ENCODE measurements at regions not wholly inside any gene's neighbourhood (a gene's known extent, or its start where the extent isn't known, plus 50 kb on each side); places are given as distances from the start of the nearest gene placed in this dataset.
"Not testable (repeated sequence)": the region's sequence is repeated elsewhere in the genome, so short reads cannot be mapped to it uniquely, and the experiment has no call there.

DNA sequence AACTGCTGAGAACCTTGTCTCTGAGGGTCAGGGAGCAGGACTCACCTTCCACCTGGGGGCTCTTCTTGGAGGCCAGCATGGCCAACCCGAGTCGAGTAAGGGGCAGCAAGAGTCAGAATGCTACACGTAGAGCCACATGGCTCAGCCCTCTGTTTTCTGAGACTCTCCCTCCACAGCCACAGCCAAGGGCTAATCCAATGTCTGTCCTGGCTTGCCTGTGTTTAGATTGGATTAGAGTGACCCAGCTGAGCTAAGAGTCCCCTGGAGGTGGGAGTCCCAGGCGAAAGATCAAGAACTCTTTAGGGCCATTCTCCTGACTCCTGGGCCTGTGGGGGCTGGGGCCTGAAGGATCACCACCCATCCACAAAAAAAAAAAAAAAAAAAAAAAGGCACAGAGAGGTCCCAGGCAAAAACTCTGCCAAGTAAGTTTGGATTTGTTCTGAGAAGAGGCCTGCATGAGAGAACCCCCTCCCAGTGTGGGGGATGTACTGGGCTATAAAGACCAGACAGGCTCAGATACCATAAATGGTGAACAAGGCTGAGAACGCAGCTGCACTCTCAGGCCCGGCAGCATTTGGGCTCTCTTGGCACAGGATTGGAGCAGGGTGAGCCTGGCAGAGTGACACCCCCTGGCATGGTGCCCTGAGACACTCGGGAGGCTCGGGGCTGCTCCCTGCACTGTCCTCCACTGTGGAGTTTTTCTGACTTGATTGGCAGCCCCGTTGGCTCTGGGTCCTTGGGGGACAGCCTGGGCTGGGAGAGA, 88.0 kb upstream of the OSBPL11 start:
- peaks cover 4% of the 10 kb centered on the region for H3K27me3 Mint-ChIP-seq
- H3K36me3 Mint-ChIP-seq, result no peaks in the 10 kb centered on the region
- no peak overlapping the region for H3K4me3 Mint-ChIP-seq
- no peak overlapping the region for H3K27ac Mint-ChIP-seq
- no peaks in the 10 kb centered on the region for H3K4me1 Mint-ChIP-seq (ENCODE audit: low read depth)
- no peaks in the 10 kb centered on the region for H3K9me3 Mint-ChIP-seq (ENCODE audit: low read depth)

- Mint-ChIP-seq H3K4me1 (ENCODE audit: low read depth) (no peaks in the 10 kb centered on the region), H3K36me3 (no peaks in the 10 kb centered on the region), H3K4me3 (no peak overlapping the region), H3K27me3 (peaks cover 4% of the 10 kb centered on the region), H3K9me3 (ENCODE audit: low read depth) (no peaks in the 10 kb centered on the region), H3K27ac (no peak overlapping the region)
These were observed 88.9 kb upstream of the OSBPL11 start for GRCh38 chr3:125684199-125684598.

GRCh38 chr3:125685741-125686140, 90.4 kb upstream of the OSBPL11 start:
- not testable (repeated sequence) for H3K4me3 Mint-ChIP-seq; H3K9me3 Mint-ChIP-seq (ENCODE audit: low read depth); H3K27ac Mint-ChIP-seq; H3K4me1 Mint-ChIP-seq (ENCODE audit: low read depth); H3K27me3 Mint-ChIP-seq; H3K36me3 Mint-ChIP-seq

- Mint-ChIP-seq H3K4me3 (no peak overlapping the region), H3K27me3 (peaks cover 3% of the 10 kb centered on the region), H3K27ac (no peak overlapping the region), H3K4me1 (ENCODE audit: low read depth) (no peaks in the 10 kb centered on the region), H3K36me3 (no peaks in the 10 kb centered on the region), H3K9me3 (ENCODE audit: low read depth) (no peaks in the 10 kb centered on the region)
These were observed 97.1 kb upstream of the OSBPL11 start for GRCh38 chr3:125692361-125692760.

DNA sequence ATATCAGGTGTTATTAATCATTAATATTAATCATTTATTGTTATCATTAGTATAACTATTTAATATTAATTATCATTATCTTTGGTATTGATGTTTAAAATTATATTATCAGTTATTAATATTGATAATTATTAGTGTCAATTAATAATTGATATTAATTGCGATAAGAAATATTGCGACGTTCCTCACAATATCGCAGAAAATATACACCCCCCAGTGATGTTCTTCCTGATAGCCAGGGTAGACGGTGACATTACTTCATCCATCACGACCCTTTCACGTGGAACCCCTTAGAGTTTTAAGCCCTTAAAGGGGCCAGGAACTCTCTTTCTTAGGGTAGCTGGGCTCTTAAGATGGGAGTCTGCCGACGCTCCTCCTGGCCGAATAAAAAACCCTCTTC, 98.6 kb upstream of the OSBPL11 start:
- no peak overlapping the region for H3K27ac Mint-ChIP-seq
- no peak overlapping the region for H3K4me3 Mint-ChIP-seq
- no peaks in the 10 kb centered on the region for H3K36me3 Mint-ChIP-seq
- H3K27me3 Mint-ChIP-seq, result peaks cover 3% of the 10 kb centered on the region
- no peaks in the 10 kb centered on the region for H3K9me3 Mint-ChIP-seq (ENCODE audit: low read depth)
- H3K4me1 Mint-ChIP-seq (ENCODE audit: low read depth), result no peaks in the 10 kb centered on the region

GRCh38 chr3:125694761-125695294, 99.5 kb upstream of the OSBPL11 start:
- no peaks in the 10 kb centered on the region for H3K4me1 Mint-ChIP-seq (ENCODE audit: low read depth)
- H3K27ac Mint-ChIP-seq, result no peak overlapping the region
- no peaks in the 10 kb centered on the region for H3K36me3 Mint-ChIP-seq
- H3K9me3 Mint-ChIP-seq (ENCODE audit: low read depth), result no peaks in the 10 kb centered on the region
- peaks cover 3% of the 10 kb centered on the region for H3K27me3 Mint-ChIP-seq
- no peak overlapping the region for H3K4me3 Mint-ChIP-seq

DNA sequence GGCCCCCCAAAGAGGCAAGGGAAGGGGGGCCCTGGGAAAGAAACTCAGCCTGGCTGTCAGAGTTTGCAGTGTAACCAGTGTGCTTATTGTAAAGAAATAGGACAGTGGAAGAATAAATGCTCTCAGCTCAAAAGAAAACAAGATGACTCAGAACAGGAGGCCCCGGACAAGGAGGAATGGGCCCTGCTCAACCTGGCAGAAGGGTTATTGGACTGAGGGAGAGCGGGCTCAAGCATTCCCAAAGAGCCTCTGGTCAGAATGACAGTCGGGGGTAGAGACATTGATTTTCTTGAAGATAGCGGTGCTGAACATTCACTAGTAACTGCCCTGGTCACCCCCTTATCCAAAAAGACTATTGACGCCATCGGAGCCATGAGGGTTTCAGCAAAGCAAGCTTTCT, 100.4 kb upstream of the OSBPL11 start:
- Mint-ChIP-seq H3K27ac (no peak overlapping the region), H3K27me3 (peaks cover 3% of the 10 kb centered on the region), H3K4me1 (ENCODE audit: low read depth) (no peaks in the 10 kb centered on the region), H3K36me3 (no peaks in the 10 kb centered on the region), H3K9me3 (ENCODE audit: low read depth) (no peaks in the 10 kb centered on the region), H3K4me3 (no peak overlapping the region)

- not testable (repeated sequence) for H3K27me3 Mint-ChIP-seq; H3K4me3 Mint-ChIP-seq; H3K36me3 Mint-ChIP-seq; H3K4me1 Mint-ChIP-seq (ENCODE audit: low read depth); H3K27ac Mint-ChIP-seq; H3K9me3 Mint-ChIP-seq (ENCODE audit: low read depth)
These were observed 101.8 kb upstream of the OSBPL11 start for GRCh38 chr3:125697126-125697525.

DNA sequence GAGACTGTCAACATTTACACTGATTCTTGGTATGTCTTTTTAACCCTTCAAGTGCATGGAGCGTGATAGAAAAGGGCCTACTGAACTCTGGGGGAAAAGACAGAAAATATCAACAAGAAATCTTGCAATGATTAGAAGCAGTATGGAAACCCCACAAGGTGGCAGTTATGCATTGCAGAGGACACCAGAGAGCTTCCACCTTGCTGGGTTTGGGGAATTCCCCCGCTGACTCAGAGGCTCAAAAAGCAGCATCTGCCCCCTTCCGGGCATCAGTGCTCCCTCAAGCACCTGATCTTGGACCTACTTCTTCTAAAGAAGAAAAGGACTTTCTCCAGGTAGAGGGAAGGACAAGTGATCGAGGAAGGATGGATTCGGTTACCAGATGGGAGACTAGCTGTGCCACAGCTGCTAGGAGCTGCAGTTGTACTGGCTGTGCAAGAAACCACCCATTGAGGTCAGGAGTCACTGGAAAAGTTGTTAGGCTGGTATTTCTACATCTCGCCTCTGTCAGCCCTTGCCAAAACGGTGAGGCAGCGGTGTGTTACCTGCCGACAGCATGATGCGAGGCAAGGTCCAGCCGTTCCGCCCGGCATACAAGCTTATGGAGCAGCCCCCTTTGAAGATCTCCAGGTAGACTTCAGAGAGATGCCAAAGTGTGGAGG, 102.8 kb upstream of the OSBPL11 start:
- H3K27ac Mint-ChIP-seq; H3K36me3 Mint-ChIP-seq; H3K27me3 Mint-ChIP-seq; H3K9me3 Mint-ChIP-seq (ENCODE audit: low read depth); H3K4me3 Mint-ChIP-seq; H3K4me1 Mint-ChIP-seq (ENCODE audit: low read depth): not testable (repeated sequence)

DNA sequence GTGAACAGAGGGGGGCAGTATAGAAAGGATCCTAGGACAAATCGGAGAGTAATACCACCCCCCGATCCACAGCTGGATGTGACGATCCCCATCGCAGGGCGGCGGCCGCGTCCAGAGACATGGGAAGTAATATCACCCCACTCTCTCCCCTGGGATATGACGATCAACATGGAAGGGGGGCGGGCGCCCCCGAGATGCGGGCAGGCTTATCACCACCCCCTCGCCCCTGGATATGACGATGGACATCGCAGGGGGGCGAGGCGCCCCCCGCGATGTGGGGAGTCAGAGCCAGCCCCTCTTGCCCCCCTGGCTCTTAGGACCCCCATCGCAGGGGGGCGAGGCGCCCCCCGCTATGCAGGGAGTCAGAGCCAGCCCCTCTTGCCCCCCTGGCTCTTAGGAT, 120.4 kb upstream of the OSBPL11 start:
- no peaks in the 10 kb centered on the region for H3K9me3 Mint-ChIP-seq (ENCODE audit: low read depth)
- H3K4me3 Mint-ChIP-seq, result no peak overlapping the region
- H3K4me1 Mint-ChIP-seq (ENCODE audit: low read depth), result no peaks in the 10 kb centered on the region
- no peaks in the 10 kb centered on the region for H3K27me3 Mint-ChIP-seq
- H3K36me3 Mint-ChIP-seq, result no peaks in the 10 kb centered on the region
- no peak overlapping the region for H3K27ac Mint-ChIP-seq

GRCh38 chr3:125732151-125732550, 136.9 kb upstream of the OSBPL11 start:
- not testable (repeated sequence) for H3K4me3 Mint-ChIP-seq; H3K36me3 Mint-ChIP-seq; H3K27ac Mint-ChIP-seq; H3K9me3 Mint-ChIP-seq (ENCODE audit: low read depth); H3K4me1 Mint-ChIP-seq (ENCODE audit: low read depth); H3K27me3 Mint-ChIP-seq

- not testable (repeated sequence) for H3K27ac Mint-ChIP-seq
These were observed 146.9 kb upstream of the OSBPL11 start for GRCh38 chr3:125741991-125742718.

DNA sequence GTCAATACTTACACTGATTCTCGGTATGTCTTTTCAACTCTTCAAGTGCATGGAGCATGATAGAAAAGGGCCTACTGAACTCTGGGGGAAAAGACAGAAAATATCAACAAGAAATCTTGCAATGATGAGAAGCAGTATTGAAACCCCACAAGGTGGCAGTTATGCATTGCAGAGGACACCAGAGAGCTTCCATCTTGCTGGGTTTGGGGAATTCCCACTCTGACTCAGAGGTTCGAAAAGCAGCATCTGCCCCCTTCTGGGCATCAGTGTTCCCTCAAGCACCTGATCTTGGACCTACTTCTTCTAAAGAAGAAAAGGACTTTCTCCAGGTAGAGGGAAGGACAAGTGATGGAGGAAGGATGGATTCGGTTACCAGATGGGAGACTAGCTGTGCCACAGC, 147.5 kb upstream of the OSBPL11 start:
- not testable (repeated sequence) for H3K27ac Mint-ChIP-seq; H3K4me3 Mint-ChIP-seq; H3K27me3 Mint-ChIP-seq; H3K36me3 Mint-ChIP-seq; H3K4me1 Mint-ChIP-seq (ENCODE audit: low read depth); H3K9me3 Mint-ChIP-seq (ENCODE audit: low read depth)

More at GRCh38 chr3:125741991-125742718, 146.9 kb upstream of the OSBPL11 start:
- not testable (repeated sequence) for H3K36me3 Mint-ChIP-seq; H3K4me3 Mint-ChIP-seq; H3K4me1 Mint-ChIP-seq (ENCODE audit: low read depth); H3K9me3 Mint-ChIP-seq (ENCODE audit: low read depth); H3K27me3 Mint-ChIP-seq

- not testable (repeated sequence) for H3K27ac Mint-ChIP-seq; H3K27me3 Mint-ChIP-seq; H3K36me3 Mint-ChIP-seq; H3K4me3 Mint-ChIP-seq; H3K4me1 Mint-ChIP-seq (ENCODE audit: low read depth); H3K9me3 Mint-ChIP-seq (ENCODE audit: low read depth)
These were observed 161.8 kb upstream of the OSBPL11 start for GRCh38 chr3:125757050-125757449.

- not testable (repeated sequence) for H3K9me3 Mint-ChIP-seq (ENCODE audit: low read depth)
These were observed 163.4 kb upstream of the OSBPL11 start for GRCh38 chr3:125758641-125759130.

More at GRCh38 chr3:125758641-125759130, 163.4 kb upstream of the OSBPL11 start:
- H3K27me3 Mint-ChIP-seq; H3K4me3 Mint-ChIP-seq; H3K36me3 Mint-ChIP-seq; H3K27ac Mint-ChIP-seq; H3K4me1 Mint-ChIP-seq (ENCODE audit: low read depth): not testable (repeated sequence)
